NCI-H1417 treated with DMSO at 0.1 percent for 48 hours (cell line): ENCODE measurements at regions not wholly inside any gene's neighbourhood (a gene's known extent, or its start where the extent isn't known, plus 50 kb on each side); places are given as distances from the start of the nearest gene placed in this dataset.
A peak's percentile ranks its signal among the peaks of the same experiment; 100 is the strongest.

Source experiments
- DNase-seq: peaks from one replicate; lab custom pipeline; 2025; lab: John Stamatoyannopoulos, UW

- no peak for DNase-seq
Observed at GRCh38 chr15:70201425-70201775, 103.7 kb upstream of the TLE3 start.

- peak; percentile 89 for DNase-seq
Observed at GRCh38 chr15:70200511-70201424, 103.1 kb upstream of the TLE3 start.

GRCh38 chr15:70199540-70200410 lies 102.1 kb upstream of the TLE3 start:
- DNase-seq = no peak

GRCh38 chr15:70199124-70199482 lies 101.4 kb upstream of the TLE3 start:
- no peak for DNase-seq

- DNase-seq = no peak
Observed at GRCh38 chr15:70198441-70199123, 100.9 kb upstream of the TLE3 start.

- DNase-seq = no peak
Observed at GRCh38 chr15:70197945-70198361, 100.2 kb upstream of the TLE3 start.

GRCh38 chr15:70197318-70197944 lies 99.7 kb upstream of the TLE3 start:
- no peak for DNase-seq

GRCh38 chr15:70196372-70197316 lies 98.9 kb upstream of the TLE3 start:
- DNase-seq = peak; percentile 58

GRCh38 chr15:70195587-70196305 lies 98.0 kb upstream of the TLE3 start:
- no peak for DNase-seq

- no peak for DNase-seq
Observed at GRCh38 chr15:70195171-70195570, 97.5 kb upstream of the TLE3 start.

GRCh38 chr15:70194266-70194665 lies 96.5 kb upstream of the TLE3 start:
- DNase-seq = no peak

GRCh38 chr15:70193734-70194133 lies 96.0 kb upstream of the TLE3 start:
- no peak for DNase-seq

- no peak for DNase-seq
Observed at GRCh38 chr15:70192490-70192889, 94.8 kb upstream of the TLE3 start.

GRCh38 chr15:70192041-70192440 lies 94.3 kb upstream of the TLE3 start:
- DNase-seq = no peak

GRCh38 chr15:70190965-70191364 lies 93.2 kb upstream of the TLE3 start:
- DNase-seq = no peak

GRCh38 chr15:70189826-70190695 lies 92.3 kb upstream of the TLE3 start:
- DNase-seq = no peak

GRCh38 chr15:70188286-70188685 lies 90.6 kb upstream of the TLE3 start:
- no peak for DNase-seq

GRCh38 chr15:70187331-70187730 lies 89.6 kb upstream of the TLE3 start:
- no peak for DNase-seq

GRCh38 chr15:70186152-70186551 lies 88.4 kb upstream of the TLE3 start:
- DNase-seq = no peak
